B cell (primary cell): ENCODE measurements at regions not wholly inside any gene's neighbourhood (a gene's known extent, or its start where the extent isn't known, plus 50 kb on each side); places are given as distances from the start of the nearest gene placed in this dataset.

Source experiments
- CTCF ChIP-seq: fragments of 200-600 bp; IDR thresholded peaks from one replicate; pipeline ENCODE4 v1.8.0; 2022; ENCODE audit warnings: antibody characterized with exemption, mild to moderate bottlenecking
- EZH2 ChIP-seq: IDR thresholded peaks from 2 replicates; pipeline ENCODE4 v1.6.1; 2012; ENCODE audit warnings: borderline replicate concordance, low read depth, mild to moderate bottlenecking, moderate library complexity, low read length; ENCODE audit not compliant: insufficient read depth, poor library complexity, severe bottlenecking

GRCh38 chr1:68704800-68705443 lies 208.0 kb upstream of the DEPDC1 start:
- TF ChIP-seq EZH2: no peak
- TF ChIP-seq CTCF: no peak
